B cell (primary cell): ENCODE measurements at regions not wholly inside any gene's neighbourhood (a gene's known extent, or its start where the extent isn't known, plus 50 kb on each side); places are given as distances from the start of the nearest gene placed in this dataset.

Source experiments
- ATAC-seq: fragments of 200-7000 bp; cut with Tn5 transposase; one replicate; pipeline ENCODE4 v1.10.0; 2021; ENCODE audit warnings: low read depth, mild to moderate bottlenecking, moderate number of reproducible peaks, moderate library complexity
- CTCF ChIA-PET: fragments of 350-600 bp; sonication (Branson Sonifier 250); formaldehyde crosslinking; loops from one replicate; lab custom pipeline; 2021; ENCODE audit warnings: antibody characterized with exemption, inconsistent platforms; lab: Charles Lee
- POLR2A ChIA-PET: fragments of 350-600 bp; sonication (Branson Sonifier 250); formaldehyde crosslinking; loops from one replicate; lab custom pipeline; 2021; ENCODE audit warnings: antibody characterized with exemption; lab: Charles Lee
- DNase-seq: peaks from one replicate; pipeline ENCODE4 v3.0.0; 2013
- H2AFZ ChIP-seq: 2 replicates; pipeline ENCODE4 v1.6.1; 2012; ENCODE audit warnings: mild to moderate bottlenecking, low read depth, low read length; ENCODE audit not compliant: insufficient read depth, poor library complexity, severe bottlenecking
- H3K27ac ChIP-seq, 2 donors: 1 replicate in 1 of 2; 2 replicates in 1 of 2; pipeline ENCODE4 v1.5.1; 2012 to 2013; ENCODE audit warnings: low read length in 2 of 2, mild to moderate bottlenecking in 2 of 2, moderate library complexity in 1 of 2
- H3K27me3 ChIP-seq, 4 experiments: fragments of 200-600 bp in 1 of 4; sonication (generic) in 1 of 4; replicated peaks in 1 of 4; 1 replicate in 2 of 4; 2 replicates in 2 of 4; pipeline versions ENCODE4 v1.6.1 to v1.7.0; 2013 to 2016; ENCODE audit warnings: low read length in 3 of 4, mild to moderate bottlenecking in 2 of 4, mixed read lengths in 1 of 4, moderate library complexity in 1 of 4; ENCODE audit not compliant: insufficient read depth in 4 of 4, control insufficient read depth in 3 of 4; ENCODE audit errors: control extremely low read depth in 1 of 4
- H3K36me3 ChIP-seq, 2 experiments: replicated peaks in 1 of 2; 1 replicate in 1 of 2; 2 replicates in 1 of 2; pipeline versions ENCODE4 v1.6.1 to v1.7.1; 2013; ENCODE audit warnings: low read length in 1 of 2; ENCODE audit not compliant: insufficient read depth in 2 of 2, control insufficient read depth in 1 of 2; ENCODE audit errors: control extremely low read depth in 1 of 2, extremely low read depth in 1 of 2
- H3K4me1 ChIP-seq, 2 donors: fragments of 200-600 bp in 1 of 2; sonication (generic) in 1 of 2; 1 replicate in 1 of 2; 2 replicates in 1 of 2; pipeline versions ENCODE4 v1.5.1 to v1.6.1; 2013 to 2017; ENCODE audit warnings: low read length in 2 of 2; ENCODE audit not compliant: control insufficient read depth in 2 of 2, insufficient read depth in 2 of 2
- H3K4me2 ChIP-seq: replicated peaks from 2 replicates; pipeline ENCODE3; 2012; ENCODE audit warnings: mild to moderate bottlenecking, low read depth, low read length; ENCODE audit not compliant: poor library complexity, severe bottlenecking
- H3K4me3 ChIP-seq, 5 experiments: fragments of 200-600 bp in 1 of 5; sonication (generic) in 1 of 5; 1 replicate in 3 of 5; 2 replicates in 2 of 5; pipeline versions ENCODE4 v1.5.1 to v1.7.0; 2011 to 2016; ENCODE audit warnings: low read length in 4 of 5, mild to moderate bottlenecking in 4 of 5, low read depth in 2 of 5, control low read depth in 1 of 5, moderate library complexity in 1 of 5; ENCODE audit not compliant: insufficient read depth in 1 of 5; ENCODE audit errors: control extremely low read depth in 1 of 5, extremely low read depth in 1 of 5
- H3K79me2 ChIP-seq: fragments of 200-600 bp; sonication (generic); one replicate; pipeline ENCODE4 v1.6.0; 2016; ENCODE audit warnings: low read length; ENCODE audit not compliant: control insufficient read depth, insufficient read depth
- H3K9ac ChIP-seq: fragments of 200-600 bp; sonication (generic); 2 replicates; pipeline ENCODE4 v1.6.1; 2017; ENCODE audit warnings: mild to moderate bottlenecking, low read length, moderate library complexity
- H3K9me3 ChIP-seq, 3 donors: one replicate each; pipeline versions ENCODE4 v1.6.1 to v1.7.1; 2013; ENCODE audit warnings: low read length in 2 of 3; ENCODE audit not compliant: control insufficient read depth in 2 of 3, insufficient read depth in 1 of 3; ENCODE audit errors: control extremely low read depth in 1 of 3
- H4K20me1 ChIP-seq: 2 replicates; pipeline ENCODE4 v1.6.0; 2012; ENCODE audit warnings: mild to moderate bottlenecking, low read length; ENCODE audit not compliant: insufficient read depth, control insufficient read depth, poor library complexity, severe bottlenecking
- H3K27ac Mint-ChIP-seq: one replicate; pipeline ENCODE4 v1.8.0; 2021; ENCODE audit warnings: mixed read lengths
- H3K27me3 Mint-ChIP-seq: one replicate; pipeline ENCODE4 v1.8.0; 2021; ENCODE audit warnings: mixed read lengths
- H3K4me1 Mint-ChIP-seq: one replicate; pipeline ENCODE4 v1.8.0; 2021; ENCODE audit warnings: mixed read lengths
- H3K4me3 Mint-ChIP-seq: one replicate; pipeline ENCODE4 v1.8.0; 2021; ENCODE audit warnings: mixed read lengths
- H3K9me3 Mint-ChIP-seq: one replicate; pipeline ENCODE4 v1.8.0; 2022; ENCODE audit warnings: mixed read lengths; ENCODE audit not compliant: insufficient read depth
- EZH2 ChIP-seq: IDR thresholded peaks from 2 replicates; pipeline ENCODE4 v1.6.1; 2012; ENCODE audit warnings: borderline replicate concordance, low read depth, mild to moderate bottlenecking, moderate library complexity, low read length; ENCODE audit not compliant: insufficient read depth, poor library complexity, severe bottlenecking
- WGBS: methylation state at CpG from one replicate; pipeline ENCODE4 v1.1.5; 2013; ENCODE audit warnings: missing lambda C conversion rate; ENCODE audit not compliant: insufficient coverage; 5-methylcytosine and 5-hydroxymethylcytosine counted together
- intact Hi-C: fragments of 100-400 bp; cut with micrococcal nuclease; formaldehyde crosslinking; loops from one replicate; pipeline ENCODE4 v1.10.0; 2022
- TF ChIP-seq, protein P1 (sequence below): fragments of 200-600 bp; IDR thresholded peaks from one replicate; pipeline ENCODE4 v1.8.0; 2022; ENCODE audit warnings: antibody characterized with exemption, mild to moderate bottlenecking

DNA sequence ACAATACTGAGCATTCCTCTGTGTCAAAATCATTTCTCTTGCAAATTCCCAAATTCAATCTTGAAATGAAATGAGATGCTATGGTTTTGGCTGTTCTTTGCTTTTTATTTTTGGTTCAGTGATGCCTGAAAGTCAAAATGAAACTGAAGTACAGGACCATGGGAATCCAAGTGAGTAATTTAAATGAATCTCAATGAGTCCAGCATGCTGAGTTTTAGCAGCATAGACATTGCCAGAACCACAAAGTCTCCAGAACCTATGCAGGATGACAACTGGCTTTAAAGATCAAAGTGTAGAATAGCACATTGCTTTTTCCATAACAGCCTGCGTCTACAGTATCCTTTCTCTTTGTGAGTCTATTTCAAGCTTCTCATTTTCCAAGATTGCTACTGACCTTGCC lies 1050.7 kb upstream of the PIK3C3 start:
- ChIA-PET CTCF (no interaction called here), POLR2A (no interaction called here)
- DNase-seq (no peak), ATAC-seq (no peak)
- Mint-ChIP-seq H3K4me3 (no peak overlapping the region), H3K9me3 (no peaks in the 10 kb centered on the region), H3K4me1 (no peaks in the 10 kb centered on the region), H3K27me3 (no peaks in the 10 kb centered on the region), H3K27ac (no peak overlapping the region)
- TF ChIP-seq, protein P1, sequence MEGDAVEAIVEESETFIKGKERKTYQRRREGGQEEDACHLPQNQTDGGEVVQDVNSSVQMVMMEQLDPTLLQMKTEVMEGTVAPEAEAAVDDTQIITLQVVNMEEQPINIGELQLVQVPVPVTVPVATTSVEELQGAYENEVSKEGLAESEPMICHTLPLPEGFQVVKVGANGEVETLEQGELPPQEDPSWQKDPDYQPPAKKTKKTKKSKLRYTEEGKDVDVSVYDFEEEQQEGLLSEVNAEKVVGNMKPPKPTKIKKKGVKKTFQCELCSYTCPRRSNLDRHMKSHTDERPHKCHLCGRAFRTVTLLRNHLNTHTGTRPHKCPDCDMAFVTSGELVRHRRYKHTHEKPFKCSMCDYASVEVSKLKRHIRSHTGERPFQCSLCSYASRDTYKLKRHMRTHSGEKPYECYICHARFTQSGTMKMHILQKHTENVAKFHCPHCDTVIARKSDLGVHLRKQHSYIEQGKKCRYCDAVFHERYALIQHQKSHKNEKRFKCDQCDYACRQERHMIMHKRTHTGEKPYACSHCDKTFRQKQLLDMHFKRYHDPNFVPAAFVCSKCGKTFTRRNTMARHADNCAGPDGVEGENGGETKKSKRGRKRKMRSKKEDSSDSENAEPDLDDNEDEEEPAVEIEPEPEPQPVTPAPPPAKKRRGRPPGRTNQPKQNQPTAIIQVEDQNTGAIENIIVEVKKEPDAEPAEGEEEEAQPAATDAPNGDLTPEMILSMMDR = no peak
- no peak for TF ChIP-seq EZH2
- Histone ChIP-seq H3K27ac (no peak overlapping the region), H3K27me3 (no peaks in the 10 kb centered on the region), H3K4me2 (no peak overlapping the region), H3K79me2 (no peaks in the 10 kb centered on the region), H2AFZ (no peak overlapping the region), H3K4me1 (no peaks in the 10 kb centered on the region), H3K9me3 (no peaks in the 10 kb centered on the region), H3K36me3 (no peaks in the 10 kb centered on the region), H3K4me3 (no peak overlapping the region), H4K20me1 (no peaks in the 10 kb centered on the region), H3K9ac (no peak overlapping the region)
- WGBS = no CpG with 5 or more reads among the region's 1 CpG
- intact Hi-C loops = no loop called here

DNA sequence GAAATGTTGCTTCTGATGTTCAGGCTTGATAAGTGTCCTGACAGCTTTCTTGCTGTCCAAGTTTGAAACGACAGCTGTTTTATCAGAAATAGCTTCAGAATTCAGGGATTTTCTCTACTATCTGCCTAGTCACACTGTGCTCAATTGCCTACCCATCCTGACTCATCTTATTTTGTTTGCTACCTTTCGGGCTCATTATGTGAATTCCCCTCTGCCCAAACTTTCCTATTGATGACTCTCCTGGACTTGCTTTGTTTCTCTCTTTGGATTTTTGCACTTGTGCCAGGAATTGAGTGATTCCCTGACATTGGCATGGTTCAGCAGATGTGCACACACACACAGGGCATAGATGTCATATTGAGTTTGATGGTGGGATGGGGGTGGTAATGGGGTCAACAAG lies 1052.6 kb upstream of the PIK3C3 start:
- Mint-ChIP-seq H3K4me1 (no peaks in the 10 kb centered on the region), H3K9me3 (no peaks in the 10 kb centered on the region), H3K27me3 (no peaks in the 10 kb centered on the region), H3K4me3 (no peak overlapping the region), H3K27ac (no peak overlapping the region)
- H3K4me2 ChIP-seq = no peak overlapping the region
- no peaks in the 10 kb centered on the region for H3K79me2 ChIP-seq
- ATAC-seq (no peak), DNase-seq (no peak)
- no peak overlapping the region for H3K27ac ChIP-seq
- 77% methylated on average over 2 of the region's 2 CpGs for WGBS
- POLR2A ChIA-PET = no interaction called here
- no peaks in the 10 kb centered on the region for H3K27me3 ChIP-seq
- CTCF ChIA-PET = no interaction called here
- H3K9ac ChIP-seq = no peak overlapping the region
- H3K36me3 ChIP-seq = no peaks in the 10 kb centered on the region
- intact Hi-C loops = no loop called here
- TF ChIP-seq EZH2 = no peak
- TF ChIP-seq, protein P1 = no peak
- H3K4me1 ChIP-seq = no peaks in the 10 kb centered on the region
- H2AFZ ChIP-seq = no peak overlapping the region
- H3K9me3 ChIP-seq = no peaks in the 10 kb centered on the region
- H3K4me3 ChIP-seq = no peak overlapping the region
- no peaks in the 10 kb centered on the region for H4K20me1 ChIP-seq
